Smooth muscle cell (in vitro differentiated cells): ENCODE measurements at regions not wholly inside any gene's neighbourhood (a gene's known extent, or its start where the extent isn't known, plus 50 kb on each side); places are given as distances from the start of the nearest gene placed in this dataset.
"Not testable (repeated sequence)": the region's sequence is repeated elsewhere in the genome, so short reads cannot be mapped to it uniquely, and the experiment has no call there.

ENCODE experiments used
- DNase-seq: peaks from one replicate; lab custom pipeline; 2025; ENCODE audit not compliant: unreplicated experiment; lab: John Stamatoyannopoulos, UW
- H2AFZ ChIP-seq: fragments of 200-600 bp; sonication (generic); 2 replicates; pipeline ENCODE4 v1.6.0; 2016; ENCODE audit warnings: antibody characterized with exemption, low read depth, mild to moderate bottlenecking
- H3F3A ChIP-seq: fragments of 200-600 bp; sonication (generic); 2 replicates; pipeline ENCODE4 v1.6.0; 2017; ENCODE audit warnings: antibody characterized with exemption, low read depth
- H3K27ac ChIP-seq: fragments of 200-600 bp; sonication (generic); 2 replicates; pipeline ENCODE4 v1.5.1; 2016; ENCODE audit warnings: low read depth, mild to moderate bottlenecking
- H3K27me3 ChIP-seq: fragments of 200-600 bp; sonication (generic); 2 replicates; pipeline ENCODE4 v1.6.1; 2016; ENCODE audit warnings: low read depth, mild to moderate bottlenecking
- H3K36me3 ChIP-seq: fragments of 200-600 bp; sonication (generic); 2 replicates; pipeline ENCODE4 v1.5.1; 2016; ENCODE audit warnings: low read depth
- H3K4me1 ChIP-seq: fragments of 200-600 bp; sonication (generic); 2 replicates; pipeline ENCODE4 v1.5.1; 2016; ENCODE audit warnings: low read depth
- H3K4me2 ChIP-seq: fragments of 200-600 bp; sonication (generic); 2 replicates; pipeline ENCODE4 v1.6.0; 2016; ENCODE audit warnings: mild to moderate bottlenecking
- H3K4me3 ChIP-seq: fragments of 200-600 bp; sonication (generic); 2 replicates; pipeline ENCODE4 v1.5.1; 2016; ENCODE audit warnings: mild to moderate bottlenecking
- H3K79me2 ChIP-seq: fragments of 200-600 bp; sonication (generic); 2 replicates; pipeline ENCODE4 v1.6.0; 2016; ENCODE audit warnings: low read depth, mild to moderate bottlenecking
- H3K9ac ChIP-seq: fragments of 200-600 bp; sonication (generic); 2 replicates; pipeline ENCODE4 v1.6.0; 2016; ENCODE audit warnings: low read depth
- H3K9me3 ChIP-seq: fragments of 200-600 bp; sonication (generic); replicated peaks from 2 replicates; pipeline ENCODE4 v1.5.1; 2016; ENCODE audit warnings: low read depth
- H4K20me1 ChIP-seq: fragments of 200-600 bp; sonication (generic); 2 replicates; pipeline ENCODE4 v1.6.0; 2016; ENCODE audit warnings: low read depth
- CTCF ChIP-seq: fragments of 200-600 bp; sonication (generic); IDR thresholded peaks from 2 replicates; pipeline ENCODE4 v1.5.1; 2017; ENCODE audit warnings: borderline replicate concordance, mild to moderate bottlenecking, antibody characterized with exemption; ENCODE audit not compliant: insufficient read depth, poor library complexity, severe bottlenecking
- WGBS: methylation state at CpG from one replicate; pipeline ENCODE4 v1.1.7; 2016; ENCODE audit warnings: low lambda C conversion rate; 5-methylcytosine and 5-hydroxymethylcytosine counted together

- H3K36me3 ChIP-seq: no peaks in the 10 kb centered on the region
- no peaks in the 10 kb centered on the region for H4K20me1 ChIP-seq
- H3K4me2 ChIP-seq: peak overlapping the region; percentile 60
- no peaks in the 10 kb centered on the region for H3K27me3 ChIP-seq
- H3K4me1 ChIP-seq: peaks cover 6% of the 10 kb centered on the region
- H3K27ac ChIP-seq: peak overlapping the region; percentile 88
- no peak for DNase-seq
- peaks cover 12% of the 10 kb centered on the region for H3F3A ChIP-seq
- 18% methylated on average over 6 of the region's 6 CpGs for whole genome bisulfite sequencing
- H2AFZ ChIP-seq: no peak overlapping the region
- peak overlapping the region; percentile 42 for H3K9ac ChIP-seq
- TF ChIP-seq CTCF: no peak
- no peak overlapping the region for H3K4me3 ChIP-seq
- no peaks in the 10 kb centered on the region for H3K9me3 ChIP-seq
- H3K79me2 ChIP-seq: no peaks in the 10 kb centered on the region
Measured at GRCh38 chr2:149858901-149859634, 271.5 kb upstream of the MMADHC start.

GRCh38 chr2:149858216-149858615 is 270.6 kb upstream of the MMADHC start:
- no peaks in the 10 kb centered on the region for H3K9me3 ChIP-seq
- peak overlapping the region; percentile 88 for H3K27ac ChIP-seq
- no peak overlapping the region for H3K9ac ChIP-seq
- no peaks in the 10 kb centered on the region for H4K20me1 ChIP-seq
- H3K27me3 ChIP-seq: no peaks in the 10 kb centered on the region
- H3K4me3 ChIP-seq: no peak overlapping the region
- peak overlapping the region; percentile 12 for H2AFZ ChIP-seq
- no peaks in the 10 kb centered on the region for H3K79me2 ChIP-seq
- DNase-seq: no peak
- TF ChIP-seq CTCF: no peak
- H3K4me1 ChIP-seq: peaks cover 6% of the 10 kb centered on the region
- peaks cover 12% of the 10 kb centered on the region for H3F3A ChIP-seq
- peak overlapping the region; percentile 60 for H3K4me2 ChIP-seq
- H3K36me3 ChIP-seq: no peaks in the 10 kb centered on the region

GRCh38 chr2:149857344-149857743 is 269.8 kb upstream of the MMADHC start:
- Histone ChIP-seq H3K36me3 (no peaks in the 10 kb centered on the region), H2AFZ (peak overlapping the region; percentile 12), H3K27me3 (no peaks in the 10 kb centered on the region), H3K9ac (no peak overlapping the region), H3K79me2 (no peaks in the 10 kb centered on the region), H3K9me3 (no peaks in the 10 kb centered on the region), H3K4me3 (no peak overlapping the region), H3F3A (peaks cover 12% of the 10 kb centered on the region), H3K4me2 (peak overlapping the region; percentile 60), H3K27ac (peak overlapping the region; percentile 88), H4K20me1 (no peaks in the 10 kb centered on the region), H3K4me1 (peaks cover 6% of the 10 kb centered on the region)
- no peak for DNase-seq
- TF ChIP-seq CTCF: no peak
- WGBS: 97% methylated on average over 1 of the region's 1 CpG

GRCh38 chr2:149855859-149856258 is 268.3 kb upstream of the MMADHC start:
- H3K9ac ChIP-seq, DNase-seq, H3K36me3 ChIP-seq, H3K4me2 ChIP-seq, H3K4me1 ChIP-seq, H3F3A ChIP-seq, H3K79me2 ChIP-seq, H4K20me1 ChIP-seq, H3K27me3 ChIP-seq, H3K27ac ChIP-seq, H3K9me3 ChIP-seq, H3K4me3 ChIP-seq, H2AFZ ChIP-seq: not testable (repeated sequence)
- 100% methylated on average over 2 of the region's 5 CpGs for WGBS
